Small intestine (tissue), 7 donors: ENCODE measurements at regions not wholly inside any gene's neighbourhood (a gene's known extent, or its start where the extent isn't known, plus 50 kb on each side); places are given as distances from the start of the nearest gene placed in this dataset.

ENCODE experiments used
- DNase-seq, 2 donors: peaks; one replicate each; pipeline versions ENCODE4 v3.0.0 to v3.0.0-alpha.2; 2013
- FAIRE-seq: peaks from 2 replicates; lab custom pipeline; 2012; peaks lifted over from hg19 to GRCh38; lab: Jason Lieb, UNC
- H3K27ac ChIP-seq, 3 donors: one replicate each; pipeline ENCODE4 v1.5.1; 2013; ENCODE audit warnings: low read length in 2 of 3, mild to moderate bottlenecking in 2 of 3, control low read depth in 1 of 3, inconsistent platforms in 1 of 3, low read depth in 1 of 3, moderate library complexity in 1 of 3
- H3K27me3 ChIP-seq, 3 donors: one replicate each; pipeline ENCODE4 v1.6.1; 2013; ENCODE audit warnings: low read length in 3 of 3, inconsistent platforms in 1 of 3; ENCODE audit not compliant: control insufficient read depth in 3 of 3, insufficient read depth in 3 of 3
- H3K36me3 ChIP-seq, 3 donors: one replicate each; pipeline ENCODE4 v1.6.1; 2013; ENCODE audit warnings: low read length in 3 of 3, inconsistent platforms in 1 of 3, low read depth in 1 of 3, mild to moderate bottlenecking in 1 of 3, moderate library complexity in 1 of 3; ENCODE audit not compliant: control insufficient read depth in 3 of 3, insufficient read depth in 2 of 3
- H3K4me1 ChIP-seq, 3 donors: one replicate each; pipeline ENCODE4 v1.6.1; 2013; ENCODE audit warnings: low read length in 2 of 3, inconsistent platforms in 1 of 3, low read depth in 1 of 3, mild to moderate bottlenecking in 1 of 3, moderate library complexity in 1 of 3; ENCODE audit not compliant: control insufficient read depth in 3 of 3, insufficient read depth in 2 of 3
- H3K4me3 ChIP-seq, 3 donors: one replicate each; pipeline ENCODE4 v1.5.1; 2013; ENCODE audit warnings: low read length in 3 of 3, control low read depth in 1 of 3, inconsistent platforms in 1 of 3, low read depth in 1 of 3, mild to moderate bottlenecking in 1 of 3, moderate library complexity in 1 of 3
- H3K9me3 ChIP-seq, 2 donors: one replicate each; pipeline ENCODE4 v1.6.1; 2013; ENCODE audit warnings: low read depth in 1 of 2, low read length in 1 of 2; ENCODE audit not compliant: control insufficient read depth in 2 of 2, insufficient read depth in 1 of 2
- WGBS, 3 donors: extraction: QIAGEN DNeasy Blood & Tissue Kit; methylation state at CpG; one replicate each; pipeline ENCODE4 v1.1.7; 2013; 5-methylcytosine and 5-hydroxymethylcytosine counted together
- donor health status: healthy with polysubstance abuse.
- donor health status: control.
- donor health status: control.
- donor health status: Bipolar disorder and iron deficiency.
- donor health status: healthy.

DNA sequence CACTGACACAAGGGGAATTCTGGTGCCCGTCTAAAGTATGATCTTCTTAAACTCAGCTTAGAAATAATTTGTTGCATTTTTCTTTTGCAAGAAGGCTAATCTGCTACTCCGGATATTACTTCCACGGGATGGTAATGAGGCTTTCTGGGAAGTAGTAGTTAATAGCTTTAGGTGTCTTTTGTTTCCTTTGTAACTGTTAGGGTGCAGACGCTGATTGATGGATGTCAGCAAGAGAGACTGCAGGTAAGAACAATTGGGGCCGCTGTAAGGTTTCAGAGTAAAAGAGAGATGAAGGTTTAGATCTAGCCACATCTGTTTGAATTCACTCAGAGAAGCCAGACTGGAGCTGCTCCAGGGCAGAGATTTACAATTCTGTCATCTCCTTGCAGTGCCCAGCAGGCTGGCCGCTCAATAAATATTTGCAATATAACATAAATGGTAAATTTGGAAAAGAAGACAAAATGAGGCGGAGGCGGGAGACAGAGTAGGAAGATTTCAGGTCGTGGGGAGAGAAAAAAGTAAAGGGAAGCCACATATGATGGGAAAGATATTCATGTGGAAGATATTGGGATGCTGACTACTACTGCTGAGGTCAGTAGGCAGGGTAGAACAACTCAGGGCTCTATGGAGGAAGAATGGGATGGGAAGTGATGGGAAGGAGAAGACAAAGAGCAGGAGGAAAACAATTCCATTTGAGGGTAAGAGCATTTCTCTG lies 320.5 kb downstream of the AASDHPPT start:
- H3K4me1 ChIP-seq: no peaks in the 10 kb centered on the region
- H3K36me3 ChIP-seq: no peaks in the 10 kb centered on the region
- WGBS, 3 donors: 76 to 82% (median 82%) methylated on average over 9 of the region's 9 CpGs
- peaks cover 0 to 16% of the 10 kb centered on the region in 2 donors for H3K9me3 ChIP-seq
- no peaks in the 10 kb centered on the region for H3K27me3 ChIP-seq
- FAIRE-seq (no peak), DNase-seq (no peak)
- H3K4me3 ChIP-seq: no peak overlapping the region
- no peak overlapping the region for H3K27ac ChIP-seq

DNA sequence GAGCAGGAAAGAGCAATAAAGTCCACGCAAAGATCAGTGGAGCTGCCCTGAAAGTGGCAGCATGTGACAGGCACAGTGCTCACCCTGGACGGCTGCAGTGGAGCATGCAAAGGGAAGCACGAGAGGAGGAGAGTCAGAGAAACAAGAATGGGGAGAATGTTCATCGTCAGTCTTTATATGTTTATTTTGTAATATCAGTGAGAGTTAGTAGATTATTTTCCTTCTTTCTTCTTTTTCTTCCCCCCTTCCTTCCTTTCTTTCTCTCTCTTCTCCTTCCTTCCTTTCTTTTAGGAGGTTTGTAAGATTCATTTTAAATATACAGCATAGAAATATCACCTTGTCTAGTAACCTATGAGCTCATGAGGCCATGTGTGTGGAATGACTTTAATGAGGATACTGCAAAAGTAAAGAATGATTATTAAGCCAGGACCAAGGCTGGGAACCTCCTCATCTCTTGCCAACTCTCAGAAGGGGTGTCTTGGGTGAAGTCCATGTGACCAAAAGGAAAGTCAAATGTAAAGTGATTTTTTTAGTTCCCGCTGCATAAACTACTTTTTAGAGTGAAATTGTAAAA lies 321.1 kb downstream of the AASDHPPT start:
- no peak overlapping the region for H3K27ac ChIP-seq
- no peak for FAIRE-seq

DNA sequence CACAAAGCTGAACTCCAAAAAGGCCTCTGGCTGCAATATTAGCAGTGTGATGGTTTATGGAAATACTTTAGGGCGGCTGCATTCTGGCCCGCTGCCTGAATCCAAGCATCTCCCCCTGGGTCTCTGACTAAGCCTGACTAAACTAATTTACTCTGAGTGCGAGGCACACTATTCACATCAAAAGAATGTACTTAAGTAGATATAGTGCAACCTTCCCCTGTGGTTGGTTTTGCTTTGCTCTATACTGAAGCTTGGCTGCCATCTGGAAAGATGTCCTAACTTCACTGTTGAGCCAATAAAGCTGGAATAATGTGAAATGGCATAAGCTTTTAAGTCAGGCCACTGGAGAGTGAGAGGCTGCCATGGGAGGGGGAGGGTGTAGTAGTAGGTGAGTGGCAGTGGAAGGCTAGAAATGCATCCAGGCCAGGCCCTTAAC lies 321.6 kb downstream of the AASDHPPT start:
- H3K36me3 ChIP-seq: no peaks in the 10 kb centered on the region
- no peak overlapping the region for H3K27ac ChIP-seq
- FAIRE-seq (no peak), DNase-seq (peak in 1 of 2 donors; percentile 2)
- no peaks in the 10 kb centered on the region for H3K27me3 ChIP-seq
- H3K4me3 ChIP-seq: no peak overlapping the region
- 62 to 82% (median 72%) methylated on average over 3 of the region's 3 CpGs for WGBS, 3 donors
- no peaks in the 10 kb centered on the region for H3K4me1 ChIP-seq
- H3K9me3 ChIP-seq: peaks cover 0 to 16% of the 10 kb centered on the region in 2 donors

More for the DNA sequence above, 321.1 kb downstream of the AASDHPPT start:
- no peaks in the 10 kb centered on the region for H3K4me1 ChIP-seq
- no peaks in the 10 kb centered on the region for H3K27me3 ChIP-seq
- H3K36me3 ChIP-seq: no peaks in the 10 kb centered on the region
- 59 to 77% (median 75%) methylated on average over 5 of the region's 5 CpGs for WGBS, 3 donors
- peak in 1 of 2 donors; percentile 8 for DNase-seq
- H3K9me3 ChIP-seq: peaks cover 0 to 16% of the 10 kb centered on the region in 2 donors
- H3K4me3 ChIP-seq: no peak overlapping the region

DNA sequence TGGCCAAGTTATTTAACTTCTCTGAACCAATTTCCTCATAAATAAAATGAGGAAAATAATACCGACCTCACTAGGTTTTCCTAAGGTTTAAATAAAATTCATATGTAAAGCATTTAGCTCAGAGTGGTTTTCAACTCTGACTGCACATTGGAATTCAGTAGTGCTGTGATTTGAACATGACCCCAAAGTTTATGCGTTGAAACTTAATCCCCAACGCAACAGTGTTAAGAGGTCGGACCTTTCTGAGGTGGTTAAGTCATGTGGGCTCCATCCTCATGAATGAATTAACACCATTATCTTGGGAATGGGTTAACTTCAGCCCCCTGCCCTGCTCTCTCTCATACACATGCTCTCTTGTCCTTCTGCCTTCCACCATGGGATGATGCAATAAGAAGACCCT lies 322.2 kb downstream of the AASDHPPT start:
- DNase-seq (no peak), FAIRE-seq (no peak)
- H3K27ac ChIP-seq: no peak overlapping the region
- H3K27me3 ChIP-seq: no peaks in the 10 kb centered on the region
- no peaks in the 10 kb centered on the region for H3K4me1 ChIP-seq
- peaks cover 0 to 16% of the 10 kb centered on the region in 2 donors for H3K9me3 ChIP-seq
- H3K4me3 ChIP-seq: no peak overlapping the region
- WGBS, 3 donors: 90 to 96% (median 95%) methylated on average over 4 of the region's 4 CpGs
- no peaks in the 10 kb centered on the region for H3K36me3 ChIP-seq

DNA sequence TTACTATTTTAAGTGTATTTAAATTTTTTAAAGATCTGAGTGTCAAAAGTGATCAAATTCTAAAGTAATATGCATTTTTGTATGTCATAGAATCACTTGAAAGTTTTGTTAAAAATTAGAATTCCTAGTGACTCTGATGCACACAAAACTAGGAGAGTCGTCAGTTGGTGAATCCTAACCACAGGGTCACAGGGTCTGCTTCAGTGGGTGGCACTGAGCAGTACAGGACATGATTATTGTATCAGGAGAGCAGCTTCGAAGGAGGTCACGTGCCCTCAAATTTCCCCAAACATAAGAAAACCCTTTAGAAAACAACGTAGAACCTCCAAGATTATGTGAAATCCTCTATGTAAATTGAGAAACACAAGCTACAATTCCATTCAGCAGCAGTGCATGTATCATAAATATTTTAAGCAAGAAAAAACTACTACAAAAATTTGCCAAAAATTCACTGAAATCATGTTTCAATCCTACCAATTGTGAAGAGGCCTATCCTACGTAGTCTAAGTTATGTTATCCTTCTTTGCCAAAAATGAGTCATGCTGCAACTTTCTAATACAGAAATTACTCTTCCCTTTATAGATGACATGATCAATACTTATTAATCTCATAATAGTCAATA lies 323.6 kb downstream of the AASDHPPT start:
- FAIRE-seq (no peak), DNase-seq (no peak)
- Histone ChIP-seq H3K9me3 (peaks cover 0 to 6% of the 10 kb centered on the region in 2 donors), H3K27me3 (no peaks in the 10 kb centered on the region), H3K27ac (no peak overlapping the region), H3K4me1 (no peaks in the 10 kb centered on the region), H3K4me3 (no peak overlapping the region), H3K36me3 (no peaks in the 10 kb centered on the region)
- WGBS, 3 donors: 85 to 88% (median 86%) methylated on average over 5 of the region's 5 CpGs

DNA sequence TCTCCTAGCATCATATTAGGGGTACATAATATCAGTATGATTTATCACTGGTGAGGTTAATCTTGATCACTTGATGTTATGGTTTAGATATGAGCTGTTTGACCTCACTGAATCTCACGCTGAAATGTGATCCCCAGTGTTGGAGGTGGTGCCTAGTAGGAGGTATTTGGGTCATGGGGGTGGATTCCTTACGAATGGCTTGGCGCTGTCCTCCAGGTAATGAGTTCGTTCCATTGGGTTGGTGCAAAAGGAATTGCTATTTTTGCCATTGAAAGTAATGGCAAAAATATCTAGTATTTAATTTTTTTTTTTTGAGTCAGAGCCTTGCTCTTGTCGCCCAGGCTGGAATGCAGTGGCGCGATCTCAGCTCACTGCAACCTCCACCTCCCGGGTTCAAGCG lies 326.3 kb downstream of the AASDHPPT start:
- DNase-seq: no peak
- Histone ChIP-seq H3K4me3 (no peak overlapping the region), H3K4me1 (no peaks in the 10 kb centered on the region), H3K9me3 (no peaks in the 10 kb centered on the region), H3K27ac (no peak overlapping the region), H3K27me3 (no peaks in the 10 kb centered on the region), H3K36me3 (no peaks in the 10 kb centered on the region)
- WGBS, 3 donors: 93 to 94% (median 94%) methylated on average over 8 to 9 of the region's 9 CpGs
- FAIRE-seq: no peak

DNA sequence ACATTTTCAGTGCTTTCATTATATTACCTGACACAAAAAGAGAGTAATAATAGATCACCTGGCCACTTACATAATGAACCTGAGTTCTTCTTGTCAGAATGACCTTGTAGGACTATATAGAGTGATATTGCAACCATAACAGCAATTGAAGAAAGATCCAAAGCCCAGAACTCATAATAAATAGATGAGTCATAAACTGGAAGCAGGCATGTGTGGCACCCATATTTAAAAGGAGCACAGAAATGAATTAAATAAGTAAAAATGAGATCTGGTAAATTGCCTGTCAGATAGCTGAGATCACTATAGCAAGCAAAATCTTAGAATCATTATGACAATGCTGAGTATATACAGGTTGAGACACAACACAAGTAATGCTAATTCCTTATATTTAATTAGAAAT lies 331.8 kb downstream of the AASDHPPT start:
- Histone ChIP-seq H3K36me3 (no peaks in the 10 kb centered on the region), H3K9me3 (no peaks in the 10 kb centered on the region), H3K27me3 (no peaks in the 10 kb centered on the region), H3K4me3 (no peak overlapping the region), H3K4me1 (peaks cover 0 to 4% (median 0%) of the 10 kb centered on the region in 3 donors), H3K27ac (no peak overlapping the region)
- no peak for DNase-seq
- no peak for FAIRE-seq

DNA sequence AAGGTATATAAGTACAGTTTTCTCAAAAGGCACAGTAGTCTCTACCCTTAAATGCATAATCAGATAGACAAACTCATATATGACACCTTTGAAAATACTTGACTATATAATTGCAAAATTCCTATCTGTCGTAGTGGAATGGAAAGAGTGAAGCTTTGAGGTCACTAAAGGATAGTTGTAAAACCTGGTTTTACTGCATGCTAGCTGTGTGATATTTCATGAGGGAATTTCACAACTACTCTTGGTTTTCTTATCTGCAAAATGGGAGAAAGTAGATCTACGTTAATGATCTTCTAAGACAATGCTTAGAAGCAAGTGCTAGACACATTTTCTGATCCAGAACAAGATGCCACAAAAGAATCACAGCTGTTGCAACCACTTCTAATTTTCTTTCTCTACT lies 332.2 kb downstream of the AASDHPPT start:
- Histone ChIP-seq H3K36me3 (no peaks in the 10 kb centered on the region), H3K4me3 (no peak overlapping the region), H3K27ac (no peak overlapping the region), H3K27me3 (no peaks in the 10 kb centered on the region), H3K4me1 (peaks cover 0 to 4% (median 0%) of the 10 kb centered on the region in 3 donors), H3K9me3 (no peaks in the 10 kb centered on the region)
- no peak for FAIRE-seq
- DNase-seq: peak in 1 of 2 donors; percentile 70
- WGBS, 3 donors: 64 to 72% (median 71%) methylated on average over 2 of the region's 2 CpGs
